Fibroblast of upper back skin (primary cell): ENCODE measurements at regions not wholly inside any gene's neighbourhood (a gene's known extent, or its start where the extent isn't known, plus 50 kb on each side); places are given as distances from the start of the nearest gene placed in this dataset.

Source experiments
- DNase-seq: peaks from one replicate; pipeline ENCODE4 v3.0.0-alpha.2; 2013

DNA sequence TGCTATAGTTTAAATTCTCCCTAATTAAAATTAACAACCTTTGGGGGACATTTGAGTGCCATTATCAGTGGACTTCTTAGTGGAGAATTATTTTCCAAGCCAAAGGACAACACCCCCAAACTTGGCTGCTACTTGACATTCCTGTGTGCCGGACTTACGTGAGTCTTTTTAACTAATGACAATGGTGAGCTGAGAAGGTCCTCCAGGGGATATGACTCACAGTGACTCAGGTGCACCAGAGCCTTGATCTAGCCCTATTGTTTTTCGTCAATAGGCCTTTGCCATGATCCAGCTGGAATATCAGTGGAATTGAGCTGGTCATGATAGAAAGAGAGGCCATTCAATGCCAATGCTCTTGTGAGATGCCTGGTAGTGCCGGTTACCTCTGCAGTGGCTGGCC lies 118.1 kb upstream of the CXCR4 start:
- DNase-seq: peak; percentile 49

DNA sequence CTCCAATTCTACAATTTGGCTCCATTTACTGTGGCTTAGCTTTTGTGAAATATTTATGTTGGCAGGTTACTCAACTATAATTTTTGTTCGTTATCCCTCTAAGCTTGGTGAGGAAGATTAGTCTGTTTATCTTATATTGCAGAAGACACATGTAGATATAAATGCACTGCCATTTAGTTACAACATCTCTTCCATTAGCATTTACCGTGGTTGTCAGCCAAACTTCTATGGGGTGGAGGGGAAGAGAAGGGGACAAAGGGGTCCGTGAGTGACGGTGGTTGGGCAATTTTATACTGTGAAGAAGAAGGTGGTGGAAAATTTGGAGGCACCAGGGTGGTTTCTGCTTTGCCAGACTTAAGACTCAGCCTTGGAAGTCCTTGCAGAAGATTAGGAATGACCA lies 117.6 kb upstream of the CXCR4 start:
- no peak for DNase-seq

DNA sequence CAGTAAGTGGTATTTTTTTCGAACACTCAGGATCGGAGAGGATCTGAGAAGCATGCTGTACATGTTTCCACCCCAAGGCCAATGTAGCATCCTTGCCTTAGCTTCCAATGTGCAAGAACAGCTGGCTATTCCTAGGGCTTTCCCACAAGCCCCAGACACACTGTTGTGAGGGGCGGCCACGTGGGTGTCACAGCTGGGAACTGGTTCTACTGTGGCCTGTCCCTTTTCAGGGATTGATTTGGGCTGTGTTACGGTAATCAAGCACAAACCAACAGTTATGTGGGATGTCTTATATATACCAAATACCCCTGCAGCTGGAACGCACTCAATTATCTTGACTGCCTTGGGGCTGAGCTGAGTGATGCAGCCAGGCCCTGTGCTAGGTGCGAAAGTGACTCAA lies 116.3 kb upstream of the CXCR4 start:
- DNase-seq: no peak

DNA sequence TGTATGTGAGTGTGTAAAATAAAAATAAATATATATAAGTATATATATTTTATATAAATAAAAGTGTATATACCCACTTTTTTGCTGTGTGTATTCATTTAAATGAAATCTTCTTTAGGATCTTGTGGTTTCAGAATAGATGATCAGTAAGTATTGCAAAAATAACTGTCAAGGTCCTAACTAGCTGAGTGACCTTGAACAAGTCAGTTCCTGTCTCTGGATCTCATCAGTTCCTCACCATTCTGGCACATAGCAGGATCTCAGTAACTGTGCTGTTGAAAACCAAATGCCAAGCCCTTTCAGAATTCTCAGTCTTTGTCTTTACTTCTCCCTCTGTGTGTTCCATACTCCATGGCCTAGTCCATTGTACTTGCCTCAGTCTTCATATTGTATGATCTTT lies 115.3 kb upstream of the CXCR4 start:
- no peak for DNase-seq

DNA sequence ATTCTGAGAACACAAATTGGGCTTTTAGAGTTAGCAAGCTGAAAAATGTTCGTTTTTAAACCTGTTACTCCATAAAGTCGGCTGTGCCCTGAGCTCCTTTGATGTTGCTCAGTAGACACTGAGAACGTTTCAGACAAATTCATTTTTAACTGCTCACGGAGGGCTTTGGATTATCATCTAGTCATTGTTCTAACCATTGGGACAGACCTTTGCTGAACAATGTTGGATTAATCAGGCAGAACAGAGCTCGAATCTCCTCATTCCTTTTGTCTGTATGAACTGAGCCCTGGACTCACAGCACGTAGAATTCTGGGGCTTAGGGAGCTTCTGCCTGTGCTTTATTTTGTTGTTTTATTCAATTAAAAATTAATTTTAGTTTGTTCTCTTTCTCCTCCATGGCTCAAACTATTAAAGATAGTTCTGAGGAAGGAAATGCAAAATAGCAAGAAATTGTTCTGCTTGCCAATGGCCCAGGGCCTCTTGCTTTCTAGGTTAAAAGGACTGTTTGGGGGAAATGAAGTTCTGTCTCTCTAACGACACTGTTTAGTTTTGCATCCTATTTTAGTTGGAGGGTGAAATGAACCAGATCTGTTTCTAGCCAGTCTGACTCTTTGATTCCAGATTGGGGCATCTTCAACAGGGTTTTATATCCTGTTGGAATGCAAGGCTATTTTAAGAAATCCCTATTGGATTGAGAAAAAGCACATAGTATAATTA lies 114.7 kb upstream of the CXCR4 start:
- DNase-seq: no peak

DNA sequence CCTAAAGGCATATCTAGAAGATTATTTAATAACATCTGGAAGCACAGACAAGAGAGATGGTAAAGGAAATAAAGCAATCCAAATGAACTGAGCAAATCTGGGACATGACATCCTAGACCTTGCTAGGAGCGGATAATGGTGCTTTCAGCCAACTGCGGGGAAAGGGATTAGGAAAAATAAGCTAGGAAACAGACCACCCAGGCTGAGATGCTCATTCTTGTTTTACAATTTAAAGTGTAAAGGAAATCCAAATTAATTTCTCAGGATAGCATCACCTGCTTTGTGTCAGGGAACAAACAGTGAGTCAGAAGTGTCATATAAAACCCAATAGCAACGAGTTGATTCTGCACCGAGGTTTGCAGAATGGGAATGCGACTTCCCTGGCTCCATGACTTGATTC lies 112.5 kb upstream of the CXCR4 start:
- no peak for DNase-seq

DNA sequence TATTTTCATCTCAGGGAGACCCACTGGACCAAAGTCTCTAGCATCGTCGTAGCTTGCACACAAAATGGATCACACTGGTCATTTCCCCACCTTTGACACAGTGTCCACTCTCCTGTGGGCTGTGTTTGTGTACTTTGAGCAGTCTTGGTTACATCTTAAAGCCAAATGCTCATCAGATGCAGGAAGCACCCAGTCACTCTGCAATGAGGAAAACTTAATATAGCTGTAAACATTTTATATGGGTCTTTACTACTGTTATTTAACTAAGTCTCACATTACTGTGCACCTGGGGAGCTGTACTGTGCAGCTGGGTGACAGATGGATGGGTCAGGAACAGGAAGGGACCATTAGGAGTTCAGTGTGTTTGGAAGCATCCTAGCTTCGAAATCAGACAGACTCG lies 109.0 kb upstream of the CXCR4 start:
- DNase-seq: no peak

DNA sequence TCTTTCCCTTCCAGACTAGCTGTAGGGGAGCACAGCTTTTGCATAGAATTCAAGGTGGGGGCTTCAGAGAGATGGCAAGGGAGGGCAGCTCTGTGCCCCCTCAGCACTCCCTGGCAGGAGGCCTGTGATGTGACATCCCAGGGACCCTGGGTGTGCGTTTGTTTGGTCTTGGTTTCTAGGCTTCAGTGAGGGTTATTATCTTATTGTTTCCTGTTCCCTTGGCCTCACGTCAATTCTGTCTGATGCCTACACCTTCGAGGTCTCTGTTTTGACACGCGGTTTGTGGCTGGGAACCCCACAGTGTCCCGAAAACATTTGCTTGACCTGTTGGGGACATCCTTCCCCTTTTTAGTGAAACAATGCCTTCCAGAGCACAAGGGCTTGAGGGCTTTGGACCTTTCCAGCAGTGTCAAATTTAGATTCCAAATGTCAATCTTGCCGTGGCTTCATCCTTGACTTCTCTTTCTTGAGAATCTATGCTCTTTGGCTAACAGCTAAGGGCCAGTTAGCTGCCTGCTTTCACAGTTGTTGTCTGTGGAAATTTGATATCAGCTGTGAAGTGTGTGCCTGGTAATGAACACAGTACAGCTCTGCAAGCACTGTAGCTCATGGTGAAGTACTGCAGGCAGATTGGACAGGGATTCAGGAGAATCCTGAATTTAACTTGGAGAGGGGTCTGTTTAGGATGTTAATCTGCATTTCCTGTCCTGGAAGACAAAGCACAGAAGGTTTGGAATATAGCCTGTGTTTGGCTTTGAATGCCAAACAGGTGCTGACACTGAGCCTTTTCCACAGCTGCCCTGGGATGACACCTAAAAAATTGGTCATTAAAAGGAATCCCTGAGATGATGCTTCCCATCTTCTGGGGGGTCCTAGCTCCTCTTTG lies 108.2 kb upstream of the CXCR4 start:
- DNase-seq: no peak

DNA sequence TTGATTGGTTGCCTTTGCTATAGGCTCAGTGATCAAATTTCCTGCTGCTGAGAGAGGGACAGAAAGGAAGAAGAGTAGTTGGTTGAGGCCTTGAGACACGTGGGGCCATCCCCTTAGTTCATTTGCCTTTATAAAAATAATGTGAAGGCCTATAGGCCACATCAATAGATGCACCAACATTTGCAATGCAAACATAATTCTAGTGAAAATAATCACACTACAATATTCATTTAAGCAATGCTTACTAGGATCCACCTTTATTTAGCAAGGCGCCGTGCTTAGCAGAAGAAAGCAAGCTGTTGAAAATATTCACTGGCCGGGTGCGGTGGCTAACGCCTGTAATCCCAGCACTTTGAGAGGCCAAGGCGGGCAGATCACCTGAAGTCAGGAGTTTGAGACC lies 105.3 kb upstream of the CXCR4 start:
- DNase-seq: no peak

DNA sequence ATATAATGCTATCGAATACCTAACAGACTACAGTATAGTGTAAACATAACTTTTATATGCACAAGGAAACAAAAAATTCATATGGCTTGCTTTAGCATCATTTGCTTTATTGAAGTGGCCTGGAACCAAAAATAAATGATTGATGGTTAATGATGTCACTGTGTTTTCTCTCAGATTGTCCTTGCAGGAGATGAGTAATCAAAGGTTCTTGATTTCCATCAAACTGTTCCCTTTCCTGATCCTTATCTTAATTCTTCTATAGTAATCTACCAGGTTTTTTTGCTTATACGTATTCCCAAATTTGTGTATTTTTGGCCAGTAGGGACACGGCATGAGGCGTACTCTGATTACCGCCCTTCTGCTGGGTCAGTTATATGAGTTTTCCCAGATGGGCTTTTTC lies 104.9 kb upstream of the CXCR4 start:
- DNase-seq: no peak

DNA sequence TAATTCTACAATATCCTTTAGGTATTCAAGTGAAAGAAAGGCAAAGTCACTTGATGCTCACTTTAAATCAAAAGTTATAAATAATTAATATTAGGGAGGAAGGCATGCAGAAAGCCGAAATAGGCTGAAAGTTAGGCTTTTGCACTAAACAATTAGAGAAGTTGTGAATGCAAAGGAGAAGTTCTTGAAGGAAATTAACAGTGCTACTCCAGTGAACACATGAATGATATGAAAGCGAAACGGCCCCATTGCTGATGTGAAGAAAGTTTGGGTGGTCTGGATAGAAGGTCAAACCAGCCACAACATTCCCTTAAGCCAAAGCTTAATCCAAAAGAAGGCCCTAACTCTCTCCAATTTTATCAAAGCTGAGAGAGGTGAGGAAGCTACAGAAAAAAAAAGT lies 103.1 kb upstream of the CXCR4 start:
- DNase-seq: no peak

DNA sequence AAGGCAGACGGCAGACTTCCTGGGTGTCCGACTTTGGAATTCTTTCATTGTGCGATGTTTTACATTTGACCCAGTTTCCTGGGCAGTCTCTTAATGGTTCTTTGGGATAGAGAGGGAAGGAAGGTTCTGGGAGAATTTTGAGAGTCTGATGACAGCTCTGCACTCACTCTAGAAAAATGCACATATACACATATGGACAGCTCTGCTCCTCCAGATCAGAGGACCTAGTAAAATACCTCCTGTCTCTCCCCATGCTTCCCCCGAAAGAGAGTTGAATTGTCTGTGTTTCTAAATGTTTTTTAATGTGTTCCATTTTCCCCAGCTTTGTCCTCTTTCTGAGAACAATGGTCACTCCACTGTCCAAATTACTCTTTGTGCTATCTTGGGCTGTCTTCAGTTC lies 102.0 kb upstream of the CXCR4 start:
- peak; percentile 2 for DNase-seq

DNA sequence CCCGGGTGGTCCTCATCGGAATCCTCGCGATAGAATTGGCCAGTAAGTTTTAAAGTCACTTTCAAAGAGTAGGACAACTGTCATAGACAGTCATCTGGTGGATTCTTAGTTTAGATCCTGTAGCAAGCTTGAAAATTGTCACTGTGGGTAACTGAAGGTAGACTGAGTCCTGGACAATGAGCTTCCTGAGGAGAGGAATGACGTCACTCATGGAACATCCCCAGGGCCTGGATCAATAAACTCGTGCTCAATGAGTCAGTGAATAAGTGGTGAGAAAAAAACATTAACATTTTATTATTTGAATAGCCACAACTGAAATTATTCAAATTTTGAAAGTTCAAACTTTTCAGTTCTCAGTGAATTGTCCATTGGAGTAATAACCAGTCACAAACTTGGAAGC lies 101.4 kb upstream of the CXCR4 start:
- no peak for DNase-seq

DNA sequence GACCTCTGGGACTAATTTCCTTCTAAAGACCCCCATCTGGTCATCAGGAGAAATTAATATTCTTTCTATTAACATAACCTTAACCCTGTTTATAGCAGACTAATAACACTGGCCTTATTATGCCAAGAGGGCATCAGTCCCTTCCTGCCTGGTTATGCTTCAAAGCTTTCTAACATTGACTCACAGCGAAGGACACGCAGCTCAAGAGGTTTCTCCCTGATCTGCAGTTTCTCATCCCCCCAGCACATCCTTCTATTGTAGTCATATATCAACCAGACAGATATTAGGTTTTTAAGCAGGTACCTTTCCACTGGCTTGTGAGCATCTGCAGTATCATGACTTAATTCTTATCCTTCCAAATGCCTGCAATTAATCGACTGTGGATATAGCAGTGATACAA lies 100.0 kb upstream of the CXCR4 start:
- no peak for DNase-seq

DNA sequence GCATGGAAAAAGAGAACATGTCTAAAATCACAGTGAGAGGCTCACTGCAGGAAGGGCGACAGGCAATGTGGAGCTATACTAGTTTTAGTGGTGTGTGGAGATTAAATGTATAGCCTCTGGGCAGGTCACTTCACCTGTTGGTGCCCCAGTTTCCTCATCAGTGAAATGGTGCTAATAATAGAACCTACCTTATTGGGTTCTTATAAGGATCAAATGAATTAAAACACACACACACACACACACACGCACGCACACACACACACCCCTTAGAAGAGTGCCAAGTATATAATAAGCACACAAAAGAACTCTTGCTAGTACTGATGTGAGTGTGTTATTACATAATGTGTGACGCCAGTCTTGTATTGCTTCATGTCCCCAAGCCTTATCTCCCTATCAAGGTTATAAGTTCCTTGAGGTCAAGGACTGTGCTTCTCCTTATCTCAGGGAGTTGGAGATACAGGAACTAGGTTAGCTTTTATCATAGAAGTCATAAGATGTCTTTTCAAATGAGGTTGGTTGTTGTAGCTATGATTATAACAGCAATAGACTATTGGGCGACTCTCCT lies 98.0 kb upstream of the CXCR4 start:
- DNase-seq: no peak

DNA sequence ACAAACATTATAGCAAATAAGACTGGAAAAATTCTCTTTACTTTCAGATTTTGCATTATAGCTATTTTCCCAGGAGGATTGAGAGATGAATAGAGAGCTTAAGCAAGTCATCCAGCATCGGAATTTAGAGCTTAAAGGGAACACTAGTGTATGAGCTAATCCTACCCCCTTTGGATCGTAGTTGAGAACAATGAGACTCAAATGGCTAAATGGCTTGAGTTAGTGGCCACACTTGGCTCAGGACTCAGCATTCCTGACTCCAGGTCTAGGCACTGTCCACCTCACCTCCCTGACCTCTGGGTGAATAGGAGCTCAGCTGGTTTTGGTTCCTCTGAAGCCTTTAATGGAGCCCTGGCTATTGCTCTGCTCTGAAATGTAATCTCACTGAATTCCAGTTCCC lies 97.5 kb upstream of the CXCR4 start:
- DNase-seq: no peak

DNA sequence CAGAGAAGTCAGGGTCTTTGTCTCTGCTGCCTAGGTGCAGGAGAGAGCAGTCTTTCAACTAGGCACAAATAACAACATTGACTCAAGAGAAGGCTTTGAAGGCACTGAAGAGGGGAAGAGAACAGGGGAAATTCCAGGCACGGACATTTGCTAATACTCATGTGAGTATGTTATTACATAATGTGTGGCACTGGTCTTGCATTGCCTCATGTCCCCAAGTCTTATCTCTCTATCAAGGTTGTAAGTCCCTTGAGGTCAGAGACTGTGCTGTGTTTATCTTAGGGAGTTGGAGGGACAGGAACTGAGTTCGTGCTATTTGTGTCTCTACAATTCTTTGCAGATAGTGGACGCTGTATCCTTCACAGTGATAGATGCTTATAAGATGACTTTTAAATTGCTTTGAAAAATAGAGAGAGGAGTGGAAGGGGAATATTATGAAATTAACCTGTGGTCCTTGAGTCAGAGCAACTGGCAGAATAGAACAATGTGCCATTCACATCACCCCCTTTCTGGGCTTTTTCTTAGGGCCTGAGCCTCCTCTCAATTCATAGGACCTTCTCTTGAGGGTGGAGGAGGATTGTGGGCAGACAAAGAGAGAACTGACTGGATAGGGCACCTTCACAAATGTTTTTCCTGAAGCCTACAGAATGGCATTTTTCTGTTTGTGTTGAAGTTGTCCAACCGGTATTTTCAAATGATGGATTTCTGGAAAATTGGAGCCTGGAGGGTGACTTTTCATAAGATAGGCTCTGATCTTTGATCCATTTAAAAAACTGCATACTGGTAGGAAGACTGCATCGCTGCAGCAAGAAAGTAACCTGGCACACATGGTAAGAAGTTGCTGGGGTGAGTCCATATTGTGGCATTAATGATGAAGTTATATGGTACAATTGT lies 96.6 kb upstream of the CXCR4 start:
- DNase-seq: no peak

DNA sequence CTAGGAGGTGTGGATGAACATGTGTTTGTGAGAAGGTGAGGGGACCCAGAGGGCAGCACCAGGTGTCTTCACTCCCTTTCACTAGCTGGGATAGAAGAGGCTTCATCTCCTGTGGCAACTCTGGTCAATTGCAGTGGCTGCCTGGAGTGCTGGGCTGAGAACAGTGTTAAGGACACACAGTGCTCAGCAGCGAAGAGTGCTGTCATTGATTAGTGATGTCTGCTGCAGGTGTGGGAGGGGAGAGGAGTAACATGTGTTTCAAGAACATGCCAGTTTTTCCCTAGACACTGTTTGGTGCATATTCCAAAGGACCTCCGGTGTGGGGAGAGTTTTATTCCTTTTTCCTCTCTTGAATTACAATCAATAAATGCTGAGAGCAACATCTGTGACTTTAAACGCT lies 95.9 kb upstream of the CXCR4 start:
- no peak for DNase-seq

DNA sequence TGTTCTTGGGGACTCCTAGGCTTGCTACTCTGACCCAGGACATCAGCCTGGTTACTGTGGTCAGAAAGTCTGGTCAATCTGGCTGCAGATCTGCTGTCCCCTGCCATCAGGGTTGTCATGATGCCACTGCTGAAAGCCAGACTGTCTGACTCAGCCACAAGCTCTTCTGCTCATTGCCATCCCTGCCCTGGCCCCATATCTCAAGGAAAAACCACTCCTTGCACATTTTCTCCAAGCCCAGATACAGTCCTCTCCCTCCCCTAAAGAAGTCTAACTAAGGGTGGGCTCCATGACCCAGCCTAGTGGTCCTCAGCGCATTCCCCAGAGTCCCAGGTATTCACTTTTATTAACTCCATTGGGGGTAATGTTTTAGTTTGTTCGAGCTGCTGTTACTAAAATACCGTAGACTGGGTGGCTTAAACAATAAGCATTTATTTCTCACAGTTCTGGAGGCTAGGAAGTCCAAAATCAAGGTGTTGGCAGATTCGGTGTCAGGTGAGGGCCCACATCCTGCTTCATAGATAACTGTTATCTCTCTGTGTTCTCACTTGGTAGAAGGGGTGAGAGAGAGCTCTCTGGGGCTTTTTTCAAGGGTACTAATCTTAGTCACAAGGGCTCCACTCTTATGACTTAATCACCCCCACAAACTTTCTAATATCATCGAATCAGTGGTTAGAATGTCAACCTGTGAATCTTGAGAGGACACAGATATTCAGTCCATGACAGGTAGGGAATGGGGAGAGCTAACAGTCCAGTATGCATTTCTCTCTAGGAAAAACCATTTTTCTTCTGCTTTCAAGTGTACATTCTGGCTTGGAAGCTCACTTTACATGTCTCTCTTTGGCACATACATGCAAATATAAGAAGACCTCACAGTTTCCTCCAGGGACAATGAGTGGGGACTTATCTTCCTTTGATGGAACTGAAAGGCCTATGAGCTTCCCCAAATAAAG lies 94.8 kb upstream of the CXCR4 start:
- DNase-seq: no peak

DNA sequence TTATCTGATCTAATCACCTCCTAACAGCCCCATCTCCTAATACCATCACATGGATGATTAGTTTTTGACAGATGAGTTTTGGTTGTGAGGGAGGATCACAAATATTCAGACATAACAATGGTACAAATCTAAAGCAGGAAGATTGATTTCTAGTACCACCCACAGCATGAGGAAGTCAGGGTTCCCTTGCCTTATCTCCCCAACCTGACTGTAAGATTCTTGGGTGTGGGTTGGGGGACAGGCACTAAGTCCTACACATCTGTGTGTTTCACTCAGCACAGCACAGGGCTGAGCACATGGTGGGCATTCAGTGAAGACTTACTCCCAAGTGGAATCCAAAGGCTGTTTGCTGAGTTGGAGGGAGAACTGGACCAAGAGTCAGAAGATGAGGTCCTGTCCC lies 93.8 kb upstream of the CXCR4 start:
- no peak for DNase-seq

DNA sequence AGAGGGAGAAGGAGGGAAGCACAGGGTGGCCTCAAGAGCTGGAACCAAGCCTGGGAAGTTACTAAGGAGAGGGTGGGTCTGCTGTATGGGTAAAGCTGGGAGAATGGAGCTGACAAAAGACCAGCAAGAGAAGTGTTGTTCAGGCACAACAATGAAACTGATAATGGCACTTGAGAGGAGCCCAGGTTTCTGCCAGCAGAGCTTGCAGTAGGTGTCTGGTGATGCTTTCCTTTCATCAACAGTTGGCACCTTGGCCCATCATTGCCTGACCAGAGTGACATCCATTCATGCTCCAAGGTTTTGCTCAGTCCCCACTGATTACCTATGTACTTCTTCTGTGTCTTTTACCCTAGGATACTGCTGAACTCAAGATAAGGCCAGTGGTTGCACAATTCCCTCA lies 92.9 kb upstream of the CXCR4 start:
- DNase-seq: no peak

DNA sequence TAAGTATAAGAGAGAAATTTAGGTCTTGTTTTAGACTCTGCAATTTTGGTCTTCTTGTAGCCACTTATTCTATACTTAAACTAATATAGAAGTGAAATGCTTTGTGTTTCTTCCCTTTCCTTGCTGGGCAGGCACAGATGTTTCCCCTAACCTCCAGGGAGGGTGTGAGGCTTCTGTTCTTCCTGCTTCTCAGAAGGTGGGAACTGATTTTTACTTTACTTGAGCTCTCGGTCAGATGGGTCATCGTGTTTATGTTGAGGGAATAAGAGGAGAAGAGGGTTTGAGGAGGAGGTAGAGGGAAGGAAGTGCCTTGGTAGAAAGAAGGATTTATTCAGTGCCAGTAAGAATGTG lies 92.5 kb upstream of the CXCR4 start:
- no peak for DNase-seq
